AG09309 (cell line): ENCODE measurements at regions not wholly inside any gene's neighbourhood (a gene's known extent, or its start where the extent isn't known, plus 50 kb on each side); places are given as distances from the start of the nearest gene placed in this dataset.

Source experiments
- DNase-seq: peaks from one replicate; pipeline ENCODE4 v3.0.0-alpha.2; 2010; ENCODE audit warnings: low read depth
- H3K4me3 ChIP-seq: 2 replicates; pipeline ENCODE4 v1.5.1; 2011; ENCODE audit warnings: mild to moderate bottlenecking, low read depth, low read length, moderate library complexity; ENCODE audit not compliant: control insufficient read depth
- CTCF ChIP-seq: IDR thresholded peaks from 2 replicates; pipeline ENCODE4 v1.5.1; 2011; ENCODE audit warnings: mild to moderate bottlenecking, low read depth, low read length, inconsistent platforms; ENCODE audit not compliant: insufficient read depth, control insufficient read depth; ENCODE audit errors: missing control alignments

- no peak for DNase-seq
Observed at GRCh38 chr16:76988526-76988925, 202.5 kb upstream of the MON1B start.

GRCh38 chr16:77002644-77003043 lies 188.3 kb upstream of the MON1B start:
- no peak overlapping the region for H3K4me3 ChIP-seq
- TF ChIP-seq CTCF = no peak

More at GRCh38 chr16:76988526-76988925, 202.5 kb upstream of the MON1B start:
- H3K4me3 ChIP-seq = no peak overlapping the region
- no peak for TF ChIP-seq CTCF

GRCh38 chr16:77009453-77009852 lies 181.5 kb upstream of the MON1B start:
- no peak overlapping the region for H3K4me3 ChIP-seq
- no peak for DNase-seq
- no peak for TF ChIP-seq CTCF

More at GRCh38 chr16:77002644-77003043, 188.3 kb upstream of the MON1B start:
- no peak for DNase-seq

GRCh38 chr16:77014441-77014840 lies 176.5 kb upstream of the MON1B start:
- DNase-seq = no peak
- TF ChIP-seq CTCF = no peak
- no peak overlapping the region for H3K4me3 ChIP-seq

- no peak for TF ChIP-seq CTCF
- DNase-seq = no peak
- no peak overlapping the region for H3K4me3 ChIP-seq
Observed at GRCh38 chr16:77030600-77030999, 160.4 kb upstream of the MON1B start.

- DNase-seq = no peak
- no peak for TF ChIP-seq CTCF
Observed at GRCh38 chr16:77033516-77033915, 157.5 kb upstream of the MON1B start.

GRCh38 chr16:77035361-77035760 lies 155.6 kb upstream of the MON1B start:
- DNase-seq = no peak
- no peak for TF ChIP-seq CTCF

More at GRCh38 chr16:77033516-77033915, 157.5 kb upstream of the MON1B start:
- H3K4me3 ChIP-seq = no peak overlapping the region

More at GRCh38 chr16:77035361-77035760, 155.6 kb upstream of the MON1B start:
- H3K4me3 ChIP-seq = no peak overlapping the region
